ENCODE measurements at regions not wholly inside any gene's neighbourhood (a gene's known extent, or its start where the extent isn't known, plus 50 kb on each side); places are given as distances from the start of the nearest gene placed in this dataset.

DNA sequence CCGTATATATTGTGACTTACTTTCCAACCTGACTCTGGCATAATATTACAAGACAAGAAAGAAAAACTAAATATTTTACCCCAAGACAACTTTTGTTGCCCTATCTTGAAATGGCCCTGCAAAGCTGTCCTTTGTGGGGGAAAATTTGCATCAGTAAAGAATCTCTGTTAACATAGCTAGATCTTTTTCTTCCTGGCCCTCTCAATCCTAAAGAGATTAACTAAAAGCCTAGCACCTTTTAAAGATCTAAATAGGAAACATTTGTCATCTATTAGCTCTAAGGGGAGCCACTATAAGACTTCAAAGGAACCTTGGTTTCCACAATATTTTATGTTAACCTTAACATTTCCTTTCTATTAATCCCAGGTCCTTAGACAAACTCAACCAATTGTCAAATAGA is 199.0 kb upstream of the SLITRK3 start:
- H3K4me1 ChIP-seq (ENCODE audit: insufficient read depth, low read length): no peaks in the 10 kb centered on the region
- TF ChIP-seq TBX3 (IDR thresholded peaks at IDR 0.05; ENCODE audit: borderline replicate concordance) (no peak), ZFP41 (CRISPR knock-in tag; IDR thresholded peaks at IDR 0.05; ENCODE audit: borderline replicate concordance) (no peak), MEIS1 (CRISPR knock-in tag; IDR thresholded peaks at IDR 0.05; ENCODE audit: borderline replicate concordance) (no peak), ZNF343 (CRISPR knock-in tag; IDR thresholded peaks at IDR 0.05) (no peak), SRY (CRISPR knock-in tag; IDR thresholded peaks at IDR 0.05) (no peak), ZNF780A (CRISPR knock-in tag; IDR thresholded peaks at IDR 0.05) (no peak), CREM (IDR thresholded peaks at IDR 0.05) (no peak), CREM (CRISPR knock-in tag; IDR thresholded peaks at IDR 0.05) (no peak), ZNF317 (CRISPR knock-in tag; IDR thresholded peaks at IDR 0.05) (no peak), CAMTA2 (CRISPR knock-in tag; IDR thresholded peaks at IDR 0.05; ENCODE audit: borderline replicate concordance) (no peak), TBL1XR1 (IDR thresholded peaks at IDR 0.05; ENCODE audit: borderline replicate concordance, low read length, partially characterized antibody) (no peak), SSRP1 (CRISPR knock-in tag; IDR thresholded peaks at IDR 0.05) (no peak), SALL2 (CRISPR knock-in tag; IDR thresholded peaks at IDR 0.05) (no peak), SAFB2 (CRISPR knock-in tag; IDR thresholded peaks at IDR 0.05; ENCODE audit: borderline replicate concordance, low read depth) (no peak), BRF2 (CRISPR knock-in tag; IDR thresholded peaks at IDR 0.05) (no peak), CENPT (CRISPR knock-in tag; IDR thresholded peaks at IDR 0.05; ENCODE audit: low read depth) (no peak), POGZ (CRISPR knock-in tag; IDR thresholded peaks at IDR 0.05) (no peak), ARNT2 (CRISPR knock-in tag; IDR thresholded peaks at IDR 0.05; ENCODE audit: low read depth) (no peak)
- TF ChIP-seq, protein P1, sequence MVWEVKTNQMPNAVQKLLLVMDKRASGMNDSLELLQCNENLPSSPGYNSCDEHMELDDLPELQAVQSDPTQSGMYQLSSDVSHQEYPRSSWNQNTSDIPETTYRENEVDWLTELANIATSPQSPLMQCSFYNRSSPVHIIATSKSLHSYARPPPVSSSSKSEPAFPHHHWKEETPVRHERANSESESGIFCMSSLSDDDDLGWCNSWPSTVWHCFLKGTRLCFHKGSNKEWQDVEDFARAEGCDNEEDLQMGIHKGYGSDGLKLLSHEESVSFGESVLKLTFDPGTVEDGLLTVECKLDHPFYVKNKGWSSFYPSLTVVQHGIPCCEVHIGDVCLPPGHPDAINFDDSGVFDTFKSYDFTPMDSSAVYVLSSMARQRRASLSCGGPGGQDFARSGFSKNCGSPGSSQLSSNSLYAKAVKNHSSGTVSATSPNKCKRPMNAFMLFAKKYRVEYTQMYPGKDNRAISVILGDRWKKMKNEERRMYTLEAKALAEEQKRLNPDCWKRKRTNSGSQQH (CRISPR knock-in tag; IDR thresholded peaks at IDR 0.05; ENCODE audit: low read depth): no peak
- no peaks in the 10 kb centered on the region for H3K79me2 ChIP-seq (ENCODE audit: insufficient read depth, low read length)
- no peak for FAIRE-seq
- no peak for ATAC-seq
- no peak overlapping the region for H3K4me3 ChIP-seq (replicated peaks in 1 of 3; ENCODE audit: insufficient read depth in 1 of 3, low read depth in 2 of 3, low read length in 3 of 3)
- ChIA-PET CTCF (ENCODE audit: low intra/inter-chr PET ratio, low total read pairs) (no interaction called here), POLR2A (no interaction called here)
- BruUV-seq (replicated peaks): no TSS peak
- no peak overlapping the region for H3K4me2 ChIP-seq (ENCODE audit: low read depth, low read length)
- H3K27ac ChIP-seq (ENCODE audit: extremely low read length, insufficient read depth, low read length): no peak overlapping the region
- no peaks in the 10 kb centered on the region for H3K27me3 ChIP-seq (ENCODE audit: control insufficient read depth in 1 of 2, insufficient read depth in 2 of 2, low read length in 2 of 2)
- in situ Hi-C loops (cut with HindIII; ENCODE audit: extremely low pct_ligation_motif_present, low pct_unique_long_range_greater_than_20kb): no loop called here
- no peak overlapping the region for H3K9ac ChIP-seq (ENCODE audit: insufficient read depth, low read depth, low read length)
- 21% methylated on average over 1 of the region's 1 CpG for WGBS (ENCODE audit: low lambda C conversion rate)
- H4K20me1 ChIP-seq (ENCODE audit: insufficient read depth, low read length): no peaks in the 10 kb centered on the region
- no peak overlapping the region for H2AFZ ChIP-seq (ENCODE audit: low read length)
- intact Hi-C loops (cut with micrococcal nuclease; ENCODE audit: unreplicated experiment): no loop called here
- H3K36me3 ChIP-seq (replicated peaks in 1 of 2; ENCODE audit: control insufficient read depth in 1 of 2, insufficient read depth in 2 of 2, low read length in 2 of 2): no peaks in the 10 kb centered on the region
- no peak for DNase-seq (ENCODE audit: low spot score)
- no peaks in the 10 kb centered on the region for H3K9me3 ChIP-seq (ENCODE audit: low read length)
